GM18858 (cell line): ENCODE measurements at regions not wholly inside any gene's neighbourhood (a gene's known extent, or its start where the extent isn't known, plus 50 kb on each side); places are given as distances from the start of the nearest gene placed in this dataset.

Source experiments
- ATAC-seq: cut with Tn5 transposase; IDR thresholded peaks from one replicate; pipeline ENCODE4 v1.9.1; 2021; ENCODE audit not compliant: unreplicated experiment

GRCh38 chr12:18207266-18207665 lies 54.1 kb upstream of the PIK3C2G start:
- ATAC-seq, result no peak

- ATAC-seq, result no peak
Measured at GRCh38 chr12:18206198-18206597, 55.1 kb upstream of the PIK3C2G start.

- ATAC-seq, result no peak
Measured at GRCh38 chr12:18204053-18204452, 57.3 kb upstream of the PIK3C2G start.

GRCh38 chr12:18192119-18192518 lies 69.2 kb upstream of the PIK3C2G start:
- ATAC-seq, result no peak

- no peak for ATAC-seq
Measured at GRCh38 chr12:18183141-18183540, 78.2 kb upstream of the PIK3C2G start.

- ATAC-seq, result no peak
Measured at GRCh38 chr12:18171571-18171970, 81.6 kb upstream of the RERGL start.

GRCh38 chr12:18168016-18168415 lies 78.0 kb upstream of the RERGL start:
- ATAC-seq, result no peak

GRCh38 chr12:18165889-18166288 lies 75.9 kb upstream of the RERGL start:
- ATAC-seq, result no peak

GRCh38 chr12:18165422-18165871 lies 75.5 kb upstream of the RERGL start:
- peak; percentile 99 for ATAC-seq

- ATAC-seq, result no peak
Measured at GRCh38 chr12:18160901-18161300, 70.9 kb upstream of the RERGL start.

- ATAC-seq, result peak; percentile 58
Measured at GRCh38 chr12:18158774-18159557, 69.0 kb upstream of the RERGL start.

- no peak for ATAC-seq
Measured at GRCh38 chr12:18153826-18154225, 63.8 kb upstream of the RERGL start.

GRCh38 chr12:18151036-18151435 lies 61.0 kb upstream of the RERGL start:
- no peak for ATAC-seq

- ATAC-seq, result no peak
Measured at GRCh38 chr12:18148961-18149360, 59.0 kb upstream of the RERGL start.

- ATAC-seq, result no peak
Measured at GRCh38 chr12:18146363-18146762, 56.4 kb upstream of the RERGL start.

- ATAC-seq, result no peak
Measured at GRCh38 chr12:18145924-18146323, 55.9 kb upstream of the RERGL start.

GRCh38 chr12:18141048-18141982 lies 51.3 kb upstream of the RERGL start:
- no peak for ATAC-seq

GRCh38 chr12:18139989-18140596 lies 50.1 kb upstream of the RERGL start:
- ATAC-seq, result peak; percentile 67
